ENCODE measurements at regions not wholly inside any gene's neighbourhood (a gene's known extent, or its start where the extent isn't known, plus 50 kb on each side); places are given as distances from the start of the nearest gene placed in this dataset.

- H3K9me3 ChIP-seq: no peaks in the 10 kb centered on the region
- no peak overlapping the region for H3K27ac ChIP-seq
These were observed 551.1 kb upstream of the BCHE start for GRCh38 chr3:166388321-166388720.

DNA sequence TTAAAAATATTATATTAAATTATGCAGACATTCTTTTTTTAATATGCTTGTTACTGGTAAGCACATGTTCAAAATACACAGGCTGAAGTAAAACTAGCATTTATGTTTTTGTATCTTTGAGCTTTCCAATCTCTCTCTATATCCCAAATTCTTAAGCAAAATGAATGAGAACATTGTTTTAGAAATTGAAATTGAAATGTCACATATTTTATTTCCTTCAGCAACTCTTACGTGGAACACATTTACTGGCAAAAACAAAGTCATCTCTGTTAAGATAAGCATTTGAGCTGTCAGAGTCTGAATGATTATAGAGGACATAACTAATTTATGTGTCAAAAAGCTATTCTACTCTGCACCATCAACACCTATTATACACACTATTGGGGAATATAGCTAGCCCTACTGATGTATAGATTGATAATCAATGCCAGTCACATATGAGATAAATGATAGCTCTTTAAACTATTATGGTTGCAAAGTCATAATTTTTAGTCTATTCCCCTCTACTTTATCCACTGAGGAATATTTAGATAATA lies 535.4 kb upstream of the BCHE start:
- Histone ChIP-seq H3K4me3 (no peak overlapping the region), H3K36me3 (no peaks in the 10 kb centered on the region), H3K9me3 (no peaks in the 10 kb centered on the region), H3K27ac (no peak overlapping the region), H3K4me1 (no peaks in the 10 kb centered on the region), H3K27me3 (no peaks in the 10 kb centered on the region)
- DNase-seq (ENCODE audit: extremely low spot score in 2 of 2): no peak
- TF ChIP-seq CTCF (IDR thresholded peaks at IDR 0.05) (no peak), POLR2AphosphoS5 (IDR thresholded peaks at IDR 0.05; ENCODE audit: insufficient read depth in 1 of 2, low read depth in 1 of 2) (no peak), POLR2A (IDR thresholded peaks at IDR 0.05) (no peak)
- intact Hi-C loops (cut with DNase I): no loop called here

More at GRCh38 chr3:166388321-166388720, 551.1 kb upstream of the BCHE start:
- Histone ChIP-seq H3K4me3 (no peak overlapping the region), H3K27me3 (no peaks in the 10 kb centered on the region), H3K36me3 (no peaks in the 10 kb centered on the region), H3K4me1 (no peaks in the 10 kb centered on the region)
- TF ChIP-seq CTCF (IDR thresholded peaks at IDR 0.05): no peak
- TF ChIP-seq POLR2A (IDR thresholded peaks at IDR 0.05): no peak
- no peak for TF ChIP-seq POLR2AphosphoS5 (IDR thresholded peaks at IDR 0.05; ENCODE audit: insufficient read depth in 1 of 2, low read depth in 1 of 2)
- intact Hi-C loops (cut with DNase I): no loop called here
- DNase-seq (ENCODE audit: extremely low spot score in 2 of 2): no peak

DNA sequence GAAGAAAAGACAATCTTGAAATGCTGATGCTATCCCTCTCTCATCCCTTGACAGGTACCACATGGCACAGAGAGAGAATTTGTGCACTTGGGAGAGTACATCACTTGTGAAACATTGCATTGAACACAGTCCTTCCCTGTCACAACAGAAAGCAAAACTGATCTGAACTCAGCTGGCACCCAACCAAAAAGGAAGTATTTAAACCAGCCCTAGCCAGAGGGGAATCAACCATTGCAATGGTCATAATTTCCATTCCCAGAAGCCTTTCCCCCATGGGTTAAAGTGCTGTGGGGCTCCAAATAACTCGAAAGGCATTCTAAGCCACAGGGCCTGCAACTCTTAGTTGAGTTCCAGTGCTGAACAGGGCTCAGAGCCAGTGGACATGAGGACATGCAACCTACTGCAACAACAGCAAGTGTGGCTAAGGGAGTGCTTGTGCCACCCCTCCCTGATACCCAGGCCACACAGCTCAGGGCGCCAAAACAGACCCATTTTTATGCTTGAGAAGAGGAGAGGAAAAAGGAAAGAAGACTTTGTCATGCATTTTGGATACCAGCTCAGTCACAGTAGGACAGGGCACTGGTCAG lies 530.8 kb upstream of the BCHE start:
- no peak overlapping the region for H3K27ac ChIP-seq
- no peaks in the 10 kb centered on the region for H3K27me3 ChIP-seq
- no peak overlapping the region for H3K4me3 ChIP-seq
- no peaks in the 10 kb centered on the region for H3K9me3 ChIP-seq
- intact Hi-C loops (cut with DNase I): no loop called here
- DNase-seq (ENCODE audit: extremely low spot score in 2 of 2): no peak
- H3K36me3 ChIP-seq: no peaks in the 10 kb centered on the region
- no peaks in the 10 kb centered on the region for H3K4me1 ChIP-seq
- TF ChIP-seq CTCF (IDR thresholded peaks at IDR 0.05) (no peak), POLR2A (IDR thresholded peaks at IDR 0.05) (no peak), POLR2AphosphoS5 (IDR thresholded peaks at IDR 0.05; ENCODE audit: insufficient read depth in 1 of 2, low read depth in 1 of 2) (no peak)

- intact Hi-C loops (cut with DNase I): no loop called here
- Histone ChIP-seq H3K4me3 (no peak overlapping the region), H3K36me3 (no peaks in the 10 kb centered on the region), H3K27ac (no peak overlapping the region), H3K27me3 (no peaks in the 10 kb centered on the region), H3K4me1 (no peaks in the 10 kb centered on the region), H3K9me3 (no peaks in the 10 kb centered on the region)
- no peak for TF ChIP-seq CTCF (IDR thresholded peaks at IDR 0.05)
- no peak for TF ChIP-seq POLR2A (IDR thresholded peaks at IDR 0.05)
- TF ChIP-seq POLR2AphosphoS5 (IDR thresholded peaks at IDR 0.05; ENCODE audit: insufficient read depth in 1 of 2, low read depth in 1 of 2): no peak
- no peak for DNase-seq (ENCODE audit: extremely low spot score in 2 of 2)
These were observed 525.5 kb upstream of the BCHE start for GRCh38 chr3:166362698-166363097.

DNA sequence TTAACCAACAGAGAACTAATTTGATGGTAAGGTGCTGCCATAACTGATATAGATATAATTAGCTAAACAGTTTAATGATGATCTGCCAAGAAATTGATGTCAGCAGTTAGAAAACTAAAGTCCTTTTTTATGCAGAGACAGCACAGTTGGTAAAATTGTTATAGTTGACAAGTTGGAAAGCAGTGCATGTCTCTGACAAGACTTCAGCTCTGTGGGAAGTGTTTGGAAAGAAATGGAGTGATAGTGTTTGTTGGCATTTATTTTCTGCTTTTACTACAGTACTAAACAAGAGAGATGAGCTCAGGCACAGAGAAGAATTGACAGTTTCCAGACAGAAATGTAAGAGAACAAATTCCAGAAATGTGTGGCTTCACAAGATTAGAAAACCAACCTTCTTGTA lies 523.5 kb upstream of the BCHE start:
- DNase-seq (ENCODE audit: extremely low spot score in 2 of 2): no peak
- TF ChIP-seq POLR2A (IDR thresholded peaks at IDR 0.05) (no peak), POLR2AphosphoS5 (IDR thresholded peaks at IDR 0.05; ENCODE audit: insufficient read depth in 1 of 2, low read depth in 1 of 2) (no peak), CTCF (IDR thresholded peaks at IDR 0.05) (no peak)

More for the DNA sequence above, 523.5 kb upstream of the BCHE start:
- Histone ChIP-seq H3K4me1 (no peaks in the 10 kb centered on the region), H3K9me3 (no peaks in the 10 kb centered on the region), H3K27ac (no peak overlapping the region), H3K27me3 (no peaks in the 10 kb centered on the region), H3K4me3 (no peak overlapping the region), H3K36me3 (no peaks in the 10 kb centered on the region)
- intact Hi-C loops (cut with DNase I): no loop called here

Data from vagina (tissue), 2 donors.